Ishikawa (cell line): ENCODE measurements at regions not wholly inside any gene's neighbourhood (a gene's known extent, or its start where the extent isn't known, plus 50 kb on each side); places are given as distances from the start of the nearest gene placed in this dataset.

ENCODE experiments used
- EP300 ChIP-seq: IDR thresholded peaks from 2 replicates; pipeline ENCODE4 v1.6.1; 2012; ENCODE audit warnings: borderline replicate concordance
- YY1 ChIP-seq: IDR thresholded peaks from 2 replicates; pipeline ENCODE4 v1.6.1; 2012; ENCODE audit warnings: low read depth

DNA sequence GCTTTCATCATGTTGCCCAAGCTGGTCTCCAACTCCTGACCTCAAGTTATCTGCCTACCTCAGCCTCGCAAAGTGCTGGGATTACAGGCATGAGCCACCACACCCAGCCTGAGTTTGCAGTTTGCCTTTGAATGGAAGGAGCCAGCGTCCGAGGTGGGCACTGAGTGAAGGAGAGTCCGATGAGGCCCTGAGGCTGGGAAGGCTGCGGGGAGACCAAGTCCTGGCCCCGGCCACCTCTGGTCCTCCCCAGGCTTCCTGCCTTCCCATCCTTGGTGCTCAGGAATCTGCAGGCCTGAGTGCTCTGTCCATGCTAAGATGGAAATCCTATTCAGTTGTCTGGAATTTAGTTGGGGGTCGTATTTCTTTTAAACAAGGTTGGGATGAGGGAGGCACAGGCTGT lies 82.9 kb downstream of the SMIM21 start:
- TF ChIP-seq YY1 (no peak), EP300 (no peak)
